H9 (cell line): ENCODE measurements at regions not wholly inside any gene's neighbourhood (a gene's known extent, or its start where the extent isn't known, plus 50 kb on each side); places are given as distances from the start of the nearest gene placed in this dataset.

Experiments used
- DNase-seq: peaks from one replicate; pipeline ENCODE4 v3.0.0-alpha.2; 2017
- H2AFZ ChIP-seq: one replicate; pipeline ENCODE4 v1.6.1; 2013; ENCODE audit warnings: mild to moderate bottlenecking, low read length, control low read depth, moderate library complexity
- H2AK5ac ChIP-seq: 2 replicates; pipeline ENCODE4 v1.6.1; 2013; ENCODE audit warnings: low read length, control low read depth, mixed read lengths; ENCODE audit not compliant: insufficient read length
- H2BK120ac ChIP-seq: one replicate; pipeline ENCODE4 v1.6.1; 2013; ENCODE audit warnings: low read depth, mild to moderate bottlenecking, low read length, control low read depth, inconsistent platforms; ENCODE audit not compliant: poor library complexity, severe bottlenecking
- H2BK12ac ChIP-seq: 2 replicates; pipeline ENCODE4 v1.6.1; 2013; ENCODE audit warnings: low read length, control low read depth, mixed read lengths, low read depth; ENCODE audit not compliant: insufficient read length
- H2BK15ac ChIP-seq: 2 replicates; pipeline ENCODE4 v1.6.1; 2013; ENCODE audit warnings: low read depth, low read length, control low read depth
- H2BK20ac ChIP-seq: one replicate; pipeline ENCODE4 v1.6.1; 2013; ENCODE audit warnings: low read depth, mild to moderate bottlenecking, low read length, control low read depth, inconsistent platforms; ENCODE audit not compliant: poor library complexity, severe bottlenecking
- H2BK5ac ChIP-seq: 2 replicates; pipeline ENCODE4 v1.6.1; 2013; ENCODE audit warnings: low read length, control low read depth, mixed read lengths; ENCODE audit not compliant: insufficient read length
- H3K14ac ChIP-seq: 2 replicates; pipeline ENCODE4 v1.6.1; 2013; ENCODE audit warnings: low read length, control low read depth; ENCODE audit not compliant: insufficient read depth
- H3K18ac ChIP-seq: 2 replicates; pipeline ENCODE4 v1.6.1; 2013; ENCODE audit warnings: low read depth, mild to moderate bottlenecking, mixed read lengths, low read length, control low read depth; ENCODE audit not compliant: insufficient read length
- H3K23ac ChIP-seq: 2 replicates; pipeline ENCODE4 v1.6.1; 2013; ENCODE audit warnings: low read length, control low read depth, mixed read lengths, low read depth; ENCODE audit not compliant: insufficient read length
- H3K23me2 ChIP-seq: 2 replicates; pipeline ENCODE4 v1.6.1; 2013; ENCODE audit warnings: low read depth, mild to moderate bottlenecking, mixed read lengths, low read length, control low read depth; ENCODE audit not compliant: insufficient read length, poor library complexity, severe bottlenecking
- H3K27ac ChIP-seq: 2 replicates; pipeline ENCODE4 v1.5.1; 2013; ENCODE audit warnings: low read length, control low read depth, mixed read lengths, low read depth; ENCODE audit not compliant: insufficient read length
- H3K27me3 ChIP-seq: 2 replicates; pipeline ENCODE4 v1.6.1; 2013; ENCODE audit warnings: low read length, control low read depth, inconsistent platforms; ENCODE audit not compliant: insufficient read depth
- H3K4ac ChIP-seq: 2 replicates; pipeline ENCODE4 v1.6.1; 2013; ENCODE audit warnings: low read depth, mild to moderate bottlenecking, control low read depth, inconsistent platforms, low read length, moderate library complexity
- H3K4me1 ChIP-seq: 2 replicates; pipeline ENCODE4 v1.6.1; 2013; ENCODE audit warnings: low read length, control low read depth, inconsistent platforms; ENCODE audit not compliant: insufficient read depth
- H3K4me2 ChIP-seq: 2 replicates; pipeline ENCODE4 v1.6.1; 2013; ENCODE audit warnings: low read length, control low read depth, mixed read lengths; ENCODE audit not compliant: insufficient read length, insufficient read depth
- H3K56ac ChIP-seq: 2 replicates; pipeline ENCODE4 v1.6.1; 2013; ENCODE audit warnings: low read depth, mild to moderate bottlenecking, mixed read lengths, low read length, control low read depth; ENCODE audit not compliant: insufficient read length
- H3K79me1 ChIP-seq: 2 replicates; pipeline ENCODE4 v1.6.1; 2013; ENCODE audit warnings: low read depth, mild to moderate bottlenecking, moderate library complexity, low read length, control low read depth, inconsistent platforms; ENCODE audit not compliant: insufficient read depth, poor library complexity, severe bottlenecking
- H3K79me2 ChIP-seq: 2 replicates; pipeline ENCODE4 v1.6.1; 2013; ENCODE audit warnings: low read length, control low read depth, inconsistent platforms; ENCODE audit not compliant: insufficient read depth
- H3K9ac ChIP-seq: 2 replicates; pipeline ENCODE4 v1.6.1; 2013; ENCODE audit warnings: low read length, control low read depth, mixed read lengths; ENCODE audit not compliant: insufficient read length; ENCODE audit errors: extremely low read depth
- H3K9me3 ChIP-seq: one replicate; pipeline ENCODE4 v1.6.1; 2013; ENCODE audit warnings: low read depth, low read length, inconsistent platforms; ENCODE audit not compliant: control insufficient read depth
- H3T11ph ChIP-seq: one replicate; pipeline ENCODE4 v1.6.1; 2013; ENCODE audit warnings: mild to moderate bottlenecking, low read length, control low read depth, inconsistent platforms
- H4K20me1 ChIP-seq: one replicate; pipeline ENCODE4 v1.6.1; 2013; ENCODE audit not compliant: control insufficient read depth, insufficient read length, insufficient read depth
- H4K5ac ChIP-seq: 2 replicates; pipeline ENCODE4 v1.6.1; 2013; ENCODE audit warnings: low read depth, mild to moderate bottlenecking, mixed read lengths, low read length, control low read depth; ENCODE audit not compliant: insufficient read length
- H4K8ac ChIP-seq: replicated peaks from 2 replicates; pipeline ENCODE4 v1.6.1; 2013; ENCODE audit warnings: low read length, control low read depth, mixed read lengths, low read depth; ENCODE audit not compliant: insufficient read length
- H4K91ac ChIP-seq: 2 replicates; pipeline ENCODE4 v1.6.1; 2013; ENCODE audit warnings: low read depth, mild to moderate bottlenecking, moderate library complexity, mixed read lengths, low read length, control low read depth; ENCODE audit not compliant: insufficient read length
- H3K27ac Mint-ChIP-seq, 3 experiments: 2 replicates in 2 of 3; 3 replicates in 1 of 3; pipeline ENCODE4 v1.8.0; 2020 to 2021; ENCODE audit warnings: mixed read lengths in 3 of 3, mild to moderate bottlenecking in 1 of 3, moderate library complexity in 1 of 3
- H3K27me3 Mint-ChIP-seq: 2 replicates; pipeline ENCODE4 v1.8.0; 2021; ENCODE audit warnings: low read depth, mild to moderate bottlenecking, moderate library complexity, mixed read lengths
- H3K36me3 Mint-ChIP-seq, 3 experiments: 2 replicates in 2 of 3; 3 replicates in 1 of 3; pipeline ENCODE4 v1.8.0; 2020 to 2021; ENCODE audit warnings: low read depth in 3 of 3, mixed read lengths in 3 of 3; ENCODE audit not compliant: insufficient read depth in 1 of 3
- H3K4me1 Mint-ChIP-seq, 2 experiments: 2 replicates each; pipeline ENCODE4 v1.8.0; 2020; ENCODE audit warnings: mixed read lengths in 2 of 2
- H3K4me3 Mint-ChIP-seq, 2 experiments: 2 replicates in 1 of 2; 3 replicates in 1 of 2; pipeline ENCODE4 v1.8.0; 2020 to 2021; ENCODE audit warnings: mild to moderate bottlenecking in 2 of 2, mixed read lengths in 2 of 2, moderate library complexity in 1 of 2
- H3K9me3 Mint-ChIP-seq, 2 experiments: 2 replicates in 1 of 2; 3 replicates in 1 of 2; pipeline ENCODE4 v1.8.0; 2020; ENCODE audit warnings: mild to moderate bottlenecking in 2 of 2, mixed read lengths in 2 of 2, moderate library complexity in 1 of 2
- WGBS: extraction: QIAGEN DNeasy Blood & Tissue Kit; methylation state at CpG from one replicate; pipeline ENCODE4 v1.1.7; 2013; ENCODE audit warnings: missing lambda C conversion rate, low lambda C conversion rate, mixed read lengths; ENCODE audit not compliant: insufficient read length; ENCODE audit errors: extremely low coverage; 5-methylcytosine and 5-hydroxymethylcytosine counted together
- TF ChIP-seq, protein P1 (sequence below): fragments of 200-600 bp; sonication (generic); conservative IDR thresholded peaks from 3 replicates; pipeline ENCODE4 v1.8.0; 2021; ENCODE audit warnings: antibody characterized with exemption, mild to moderate bottlenecking

GRCh38 chr6:147941143-147941542, 401.5 kb upstream of the SASH1 start:
- Histone ChIP-seq H3K79me2 (no peaks in the 10 kb centered on the region), H2AFZ (no peak overlapping the region), H2BK120ac (no peak overlapping the region), H2BK5ac (no peak overlapping the region), H3K56ac (no peak overlapping the region), H3K4ac (no peak overlapping the region), H3K23me2 (no peaks in the 10 kb centered on the region), H3K18ac (no peak overlapping the region), H2BK20ac (no peak overlapping the region), H2BK12ac (no peak overlapping the region), H4K20me1 (no peaks in the 10 kb centered on the region), H4K5ac (no peak overlapping the region), H3K23ac (no peak overlapping the region), H3K79me1 (no peaks in the 10 kb centered on the region), H3T11ph (no peak overlapping the region), H2AK5ac (no peak overlapping the region), H3K14ac (no peak overlapping the region), H2BK15ac (no peak overlapping the region), H3K27ac (no peak overlapping the region), H4K8ac (no peak overlapping the region), H3K27me3 (no peaks in the 10 kb centered on the region), H3K9me3 (peaks cover 12% of the 10 kb centered on the region), H4K91ac (no peak overlapping the region), H3K4me1 (no peaks in the 10 kb centered on the region), H3K4me2 (no peak overlapping the region), H3K9ac (no peak overlapping the region)
- Mint-ChIP-seq H3K9me3 (peaks cover 31 to 33% of the 10 kb centered on the region in 2 experiments), H3K27ac (no peak overlapping the region), H3K27me3 (no peaks in the 10 kb centered on the region; the same call in 1 of the 2 replicates), H3K4me3 (no peak overlapping the region), H3K36me3 (peaks cover 25 to 33% (median 27%) of the 10 kb centered on the region in 3 experiments), H3K4me1 (peaks cover 3 to 4% of the 10 kb centered on the region in 2 experiments; a peak in 2 of 4 replicates)
- peak; percentile 31 for DNase-seq
- TF ChIP-seq, protein P1, sequence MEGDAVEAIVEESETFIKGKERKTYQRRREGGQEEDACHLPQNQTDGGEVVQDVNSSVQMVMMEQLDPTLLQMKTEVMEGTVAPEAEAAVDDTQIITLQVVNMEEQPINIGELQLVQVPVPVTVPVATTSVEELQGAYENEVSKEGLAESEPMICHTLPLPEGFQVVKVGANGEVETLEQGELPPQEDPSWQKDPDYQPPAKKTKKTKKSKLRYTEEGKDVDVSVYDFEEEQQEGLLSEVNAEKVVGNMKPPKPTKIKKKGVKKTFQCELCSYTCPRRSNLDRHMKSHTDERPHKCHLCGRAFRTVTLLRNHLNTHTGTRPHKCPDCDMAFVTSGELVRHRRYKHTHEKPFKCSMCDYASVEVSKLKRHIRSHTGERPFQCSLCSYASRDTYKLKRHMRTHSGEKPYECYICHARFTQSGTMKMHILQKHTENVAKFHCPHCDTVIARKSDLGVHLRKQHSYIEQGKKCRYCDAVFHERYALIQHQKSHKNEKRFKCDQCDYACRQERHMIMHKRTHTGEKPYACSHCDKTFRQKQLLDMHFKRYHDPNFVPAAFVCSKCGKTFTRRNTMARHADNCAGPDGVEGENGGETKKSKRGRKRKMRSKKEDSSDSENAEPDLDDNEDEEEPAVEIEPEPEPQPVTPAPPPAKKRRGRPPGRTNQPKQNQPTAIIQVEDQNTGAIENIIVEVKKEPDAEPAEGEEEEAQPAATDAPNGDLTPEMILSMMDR = no peak
- no CpG with 5 or more reads among the region's 4 CpGs for WGBS
